Spleen (tissue), 11 donors: ENCODE measurements at regions not wholly inside any gene's neighbourhood (a gene's known extent, or its start where the extent isn't known, plus 50 kb on each side); places are given as distances from the start of the nearest gene placed in this dataset.
"Not testable (repeated sequence)": the region's sequence is repeated elsewhere in the genome, so short reads cannot be mapped to it uniquely, and the experiment has no call there.

Experiments used
- DNase-seq: peaks from one replicate; pipeline ENCODE4 v3.0.0-alpha.2; 2020
- H3K27ac ChIP-seq, 8 donors: fragments of 200-600 bp; sonication (generic) in 7 of 8; 1 replicate in 4 of 8; 2 replicates in 4 of 8; pipeline versions ENCODE4 v1.5.0 to v1.8.0; 2016 to 2021; ENCODE audit warnings: inconsistent platforms in 4 of 8, mild to moderate bottlenecking in 4 of 8, moderate library complexity in 1 of 8
- H3K27me3 ChIP-seq, 7 donors: fragments of 200-600 bp; sonication (generic) in 6 of 7; replicated peaks in 1 of 7; 1 replicate in 4 of 7; 2 replicates in 3 of 7; pipeline versions ENCODE4 v1.5.0 to v1.8.0; 2016 to 2021; ENCODE audit warnings: inconsistent platforms in 3 of 7, mild to moderate bottlenecking in 1 of 7
- H3K36me3 ChIP-seq, 6 donors: fragments of 200-600 bp; sonication (generic) in 5 of 6; 1 replicate in 4 of 6; 2 replicates in 2 of 6; pipeline versions ENCODE4 v1.5.0 to v1.8.0; 2016 to 2021; ENCODE audit warnings: inconsistent platforms in 2 of 6
- H3K4me1 ChIP-seq, 6 donors: fragments of 200-600 bp; sonication (generic) in 5 of 6; 1 replicate in 3 of 6; 2 replicates in 3 of 6; pipeline versions ENCODE4 v1.5.0 to v1.8.0; 2016 to 2021; ENCODE audit warnings: inconsistent platforms in 3 of 6
- H3K4me3 ChIP-seq, 8 donors: fragments of 200-600 bp; sonication (generic) in 7 of 8; 1 replicate in 4 of 8; 2 replicates in 4 of 8; pipeline versions ENCODE4 v1.5.0 to v1.8.0; 2016 to 2021; ENCODE audit warnings: inconsistent platforms in 4 of 8, mild to moderate bottlenecking in 4 of 8, moderate library complexity in 2 of 8
- H3K9me3 ChIP-seq, 8 donors: fragments of 200-600 bp; sonication (generic) in 7 of 8; 1 replicate in 4 of 8; 2 replicates in 4 of 8; pipeline versions ENCODE4 v1.5.0 to v1.8.0; 2016 to 2021; ENCODE audit warnings: inconsistent platforms in 4 of 8
- POLR2A ChIP-seq, 3 donors: fragments of 450-650 bp; IDR thresholded peaks; one replicate each; pipeline ENCODE4 v1.5.1; 2017; ENCODE audit warnings: antibody characterized with exemption in 3 of 3, mild to moderate bottlenecking in 1 of 3
- POLR2AphosphoS5 ChIP-seq, 3 donors: sonication (generic); formaldehyde crosslinking; IDR thresholded peaks; one replicate each; pipeline ENCODE4 v1.5.1; 2017; ENCODE audit warnings: antibody characterized with exemption in 3 of 3
- WGBS, 5 donors: extraction: QIAGEN DNeasy Blood & Tissue Kit in 3 of 5; methylation state at CpG; one replicate each; pipeline versions ENCODE4 v1.1.5 to v1.1.7; 2013 to 2018; 5-methylcytosine and 5-hydroxymethylcytosine counted together
- intact Hi-C: fragments of 100-400 bp; cut with DNase I; formaldehyde crosslinking; loops from one replicate; pipeline ENCODE4 v1.15.0; 2023; ENCODE audit warnings: low total_unique reads
- TF ChIP-seq, protein P1 (sequence below), 11 experiments: fragments of 200-600 bp in 7 of 11; fragments of 450-650 bp in 4 of 11; sonication (generic) in 4 of 11; IDR thresholded peaks in 8 of 11; conservative IDR thresholded peaks in 3 of 11; 1 replicate in 7 of 11; 2 replicates in 4 of 11; pipeline versions ENCODE4 v1.4.0 to v1.8.0; 2016 to 2021; ENCODE audit warnings: antibody characterized with exemption in 11 of 11, inconsistent platforms in 4 of 11, mild to moderate bottlenecking in 1 of 11
- donor health status: healthy with polysubstance abuse.
- donor health status: DM: no; HTN: no; CAD: no; lungs with moderate emphysema.
- donor health status: DM: no; HTN: no; CAD: no.
- donor health status: Bipolar disorder and iron deficiency.
- donor health status: healthy.
- donor health status: DM: no; HTN: no; CAD: no.
- donor health status: DM: yes; HTN: yes; CAD: no.

DNA sequence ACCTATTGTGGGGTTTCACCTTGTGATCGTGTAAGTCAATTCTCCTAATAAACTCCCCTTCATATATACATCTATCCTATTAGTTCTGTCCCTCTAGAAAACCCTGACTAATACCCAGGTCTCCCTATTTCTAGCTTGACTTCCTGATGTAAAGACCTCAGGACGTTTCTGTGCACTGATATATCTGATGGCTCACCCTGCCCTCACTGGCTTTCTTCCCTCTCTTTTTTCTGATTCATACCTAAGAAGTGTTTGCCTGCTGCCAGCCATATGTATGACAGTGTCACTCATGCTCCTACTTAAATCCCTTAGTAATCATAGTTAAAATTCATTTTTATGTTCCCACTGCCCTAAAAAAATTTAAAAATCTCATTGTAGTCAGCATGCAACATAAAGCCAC is 124.8 kb upstream of the CCNG1 start:
- no peak for DNase-seq
- Histone ChIP-seq H3K36me3 (no peaks in the 10 kb centered on the region), H3K9me3 (peaks cover 0 to 37% (median 26%) of the 10 kb centered on the region in 8 donors), H3K4me3 (no peak overlapping the region), H3K27me3 (no peaks in the 10 kb centered on the region), H3K4me1 (no peaks in the 10 kb centered on the region), H3K27ac (no peak overlapping the region)
- intact Hi-C loops, result no loop called here
- TF ChIP-seq, protein P1, sequence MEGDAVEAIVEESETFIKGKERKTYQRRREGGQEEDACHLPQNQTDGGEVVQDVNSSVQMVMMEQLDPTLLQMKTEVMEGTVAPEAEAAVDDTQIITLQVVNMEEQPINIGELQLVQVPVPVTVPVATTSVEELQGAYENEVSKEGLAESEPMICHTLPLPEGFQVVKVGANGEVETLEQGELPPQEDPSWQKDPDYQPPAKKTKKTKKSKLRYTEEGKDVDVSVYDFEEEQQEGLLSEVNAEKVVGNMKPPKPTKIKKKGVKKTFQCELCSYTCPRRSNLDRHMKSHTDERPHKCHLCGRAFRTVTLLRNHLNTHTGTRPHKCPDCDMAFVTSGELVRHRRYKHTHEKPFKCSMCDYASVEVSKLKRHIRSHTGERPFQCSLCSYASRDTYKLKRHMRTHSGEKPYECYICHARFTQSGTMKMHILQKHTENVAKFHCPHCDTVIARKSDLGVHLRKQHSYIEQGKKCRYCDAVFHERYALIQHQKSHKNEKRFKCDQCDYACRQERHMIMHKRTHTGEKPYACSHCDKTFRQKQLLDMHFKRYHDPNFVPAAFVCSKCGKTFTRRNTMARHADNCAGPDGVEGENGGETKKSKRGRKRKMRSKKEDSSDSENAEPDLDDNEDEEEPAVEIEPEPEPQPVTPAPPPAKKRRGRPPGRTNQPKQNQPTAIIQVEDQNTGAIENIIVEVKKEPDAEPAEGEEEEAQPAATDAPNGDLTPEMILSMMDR (IDR thresholded peaks at IDR 0.05 in 8 of 11, conservative IDR thresholded peaks at IDR 0.05 in 3 of 11), result no peak
- TF ChIP-seq POLR2AphosphoS5 (IDR thresholded peaks at IDR 0.05), result no peak
- TF ChIP-seq POLR2A (IDR thresholded peaks at IDR 0.05), result no peak
- 58 to 77% (median 75%) methylated on average over 2 of the region's 2 CpGs for WGBS, 5 donors

DNA sequence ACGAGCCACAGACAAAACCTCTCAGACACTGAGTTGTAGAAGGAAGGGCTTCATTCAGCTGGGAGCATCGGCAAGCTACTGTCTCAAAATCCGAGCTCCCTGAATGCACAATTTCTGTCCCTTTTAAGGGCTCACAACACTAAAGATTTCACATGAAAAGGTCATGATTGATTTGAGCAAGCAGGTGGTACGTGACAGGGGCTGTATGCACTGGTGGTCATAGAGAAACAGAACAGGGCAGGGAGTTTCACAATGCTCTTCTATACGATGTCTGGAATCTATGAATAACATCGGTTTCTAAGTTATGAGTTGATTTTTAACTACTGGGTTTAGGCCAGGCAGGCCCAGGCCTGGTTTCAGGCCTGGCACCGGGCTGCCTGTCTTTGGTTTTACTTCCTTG is 124.3 kb upstream of the CCNG1 start:
- WGBS, 5 donors, result 68 to 95% (median 75%) methylated on average over 7 of the region's 7 CpGs
- DNase-seq, H3K4me3 ChIP-seq, H3K36me3 ChIP-seq, H3K27ac ChIP-seq, H3K4me1 ChIP-seq, intact Hi-C loops, H3K27me3 ChIP-seq: not testable (repeated sequence)
- peaks cover 0 to 37% (median 26%) of the 10 kb centered on the region in 8 donors for H3K9me3 ChIP-seq

DNA sequence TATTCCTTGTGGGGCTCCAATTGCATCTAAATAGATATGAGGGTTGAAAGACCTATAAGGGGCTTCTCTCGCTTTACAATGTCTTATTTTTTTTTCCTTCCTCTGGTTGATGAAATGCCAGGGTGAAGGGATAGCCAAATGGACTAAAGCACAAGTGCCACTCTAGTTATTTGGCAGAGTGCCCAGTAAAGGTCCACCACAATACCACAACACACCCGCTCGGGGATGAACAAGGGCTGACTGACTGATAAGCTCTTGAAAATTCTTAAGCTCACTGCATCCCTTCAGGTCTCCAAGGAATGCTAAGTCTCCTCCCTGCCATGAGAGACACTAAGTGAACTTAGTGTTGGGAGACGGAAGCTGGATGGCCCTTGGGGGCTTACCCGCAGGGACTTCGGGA is 121.0 kb upstream of the CCNG1 start:
- DNase-seq, H3K27ac ChIP-seq, H3K27me3 ChIP-seq, H3K4me3 ChIP-seq, intact Hi-C loops, H3K36me3 ChIP-seq, H3K4me1 ChIP-seq: not testable (repeated sequence)
- 69 to 75% (median 70%) methylated on average over 6 of the region's 6 CpGs for WGBS, 5 donors
- peaks cover 0 to 34% (median 26%) of the 10 kb centered on the region in 8 donors for H3K9me3 ChIP-seq

DNA sequence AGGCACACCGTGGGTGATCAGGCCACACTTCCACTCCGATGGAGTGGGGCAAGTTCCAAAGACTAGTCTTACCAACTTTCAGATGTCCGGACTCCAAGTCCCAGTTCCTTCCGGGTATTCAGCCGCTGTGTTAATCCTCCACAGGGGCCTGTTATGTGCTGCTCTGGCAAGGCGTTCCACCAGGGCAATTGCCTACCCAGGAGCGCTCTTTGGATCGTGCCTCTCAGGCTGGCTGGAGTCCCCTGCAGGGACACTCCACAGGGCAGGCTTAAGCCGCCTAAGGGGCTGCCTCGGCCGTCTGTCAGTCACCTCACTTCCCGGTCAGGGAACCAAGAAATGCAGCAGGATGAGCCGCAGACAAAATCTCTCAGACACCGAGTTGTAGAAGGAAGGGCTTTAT is 118.7 kb upstream of the CCNG1 start:
- 90 to 98% (median 96%) methylated on average over 14 of the region's 14 CpGs for WGBS, 5 donors
- H3K9me3 ChIP-seq, result peaks cover 0 to 12% (median 8%) of the 10 kb centered on the region in 8 donors
- no peaks in the 10 kb centered on the region for H3K27me3 ChIP-seq
- no peak for TF ChIP-seq POLR2A (IDR thresholded peaks at IDR 0.05)
- no peak for TF ChIP-seq POLR2AphosphoS5 (IDR thresholded peaks at IDR 0.05)
- TF ChIP-seq, protein P1 (IDR thresholded peaks at IDR 0.05 in 8 of 11, conservative IDR thresholded peaks at IDR 0.05 in 3 of 11), result no peak
- no peak for DNase-seq
- H3K4me3 ChIP-seq, result no peak overlapping the region
- no peak overlapping the region for H3K27ac ChIP-seq
- no peaks in the 10 kb centered on the region for H3K36me3 ChIP-seq
- no peaks in the 10 kb centered on the region for H3K4me1 ChIP-seq
- intact Hi-C loops, result no loop called here

DNA sequence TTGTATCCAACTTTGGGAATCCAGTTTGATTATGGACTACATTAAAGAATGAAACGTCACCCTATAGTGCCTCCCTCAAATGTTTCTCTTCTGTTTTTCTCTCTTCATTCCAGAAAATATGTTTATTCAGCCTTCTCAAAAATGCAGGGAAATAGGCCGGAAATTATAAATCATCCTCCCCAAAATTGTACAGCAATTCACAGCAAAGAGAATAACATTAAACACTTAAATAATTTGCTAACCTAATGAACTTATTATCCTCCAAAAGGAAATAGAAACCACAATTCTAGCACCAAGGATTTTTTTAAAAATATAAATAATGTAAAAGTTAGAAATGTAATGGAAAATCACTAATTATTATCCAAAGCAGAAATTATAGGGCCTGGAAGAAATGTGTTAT is 115.9 kb upstream of the CCNG1 start:
- H3K36me3 ChIP-seq, result no peaks in the 10 kb centered on the region
- no peaks in the 10 kb centered on the region for H3K9me3 ChIP-seq
- H3K4me1 ChIP-seq, result no peaks in the 10 kb centered on the region
- intact Hi-C loops, result no loop called here
- H3K27me3 ChIP-seq, result no peaks in the 10 kb centered on the region
- no peak overlapping the region for H3K4me3 ChIP-seq
- no peak overlapping the region for H3K27ac ChIP-seq
- WGBS, 5 donors, result 73 to 83% (median 81%) methylated on average over 2 of the region's 2 CpGs
- DNase-seq, result no peak
- TF ChIP-seq POLR2AphosphoS5 (IDR thresholded peaks at IDR 0.05) (no peak), POLR2A (IDR thresholded peaks at IDR 0.05) (no peak)
